SK-N-SH (cell line): ENCODE measurements at regions not wholly inside any gene's neighbourhood (a gene's known extent, or its start where the extent isn't known, plus 50 kb on each side); places are given as distances from the start of the nearest gene placed in this dataset.

Source experiments
- CTCF ChIA-PET: fragments of 300-600, 350-600 bp; formaldehyde crosslinking; extraction: SDS; loops from one replicate; lab custom pipeline; 2021; lab: Yijun Ruan, JAX
- POLR2A ChIA-PET: fragments of 350-600 bp; sonication (Branson Sonifier 250); formaldehyde crosslinking; extraction: SDS; loops from one replicate; lab custom pipeline; 2020; ENCODE audit warnings: antibody characterized with exemption, inconsistent platforms; lab: Yijun Ruan, JAX
- DNase-seq: peaks from one replicate; pipeline ENCODE4 v3.0.0; 2012
- H2AFZ ChIP-seq: fragments of 200-600 bp; sonication (generic); 2 replicates; pipeline ENCODE4 v1.8.1; 2016; ENCODE audit warnings: antibody characterized with exemption, mild to moderate bottlenecking, low read depth
- H3F3A ChIP-seq: fragments of 200-600 bp; sonication (generic); replicated peaks from 2 replicates; pipeline ENCODE3; 2016; ENCODE audit warnings: antibody characterized with exemption, mild to moderate bottlenecking; ENCODE audit not compliant: insufficient read depth
- H3K27ac ChIP-seq, 2 experiments: fragments of 200-500 bp in 1 of 2; fragments of 200-600 bp in 1 of 2; sonication (Bioruptor generic) in 1 of 2; sonication (generic), shearing (Covaris generic) in 1 of 2; 2 replicates each; pipeline versions ENCODE4 v1.5.1 to v1.6.1; 2014 to 2016; ENCODE audit warnings: low read depth in 2 of 2, inconsistent platforms in 1 of 2, low read length in 1 of 2, mild to moderate bottlenecking in 1 of 2, mixed read lengths in 1 of 2
- H3K27me3 ChIP-seq: fragments of 200-600 bp; sonication (generic), shearing (Covaris generic); 2 replicates; pipeline ENCODE4 v1.6.1; 2016; ENCODE audit warnings: mixed run types; ENCODE audit not compliant: insufficient read depth
- H3K36me3 ChIP-seq, 2 experiments: fragments of 200-500 bp in 1 of 2; fragments of 200-600 bp in 1 of 2; sonication (Bioruptor generic) in 1 of 2; sonication (generic) in 1 of 2; replicated peaks in 1 of 2; 2 replicates each; pipeline versions ENCODE3 to v1.5.1; 2014 to 2016; ENCODE audit warnings: low read length in 1 of 2, mild to moderate bottlenecking in 1 of 2; ENCODE audit not compliant: insufficient read depth in 2 of 2, control insufficient read depth in 1 of 2
- H3K4me1 ChIP-seq, 2 experiments: fragments of 200-500 bp in 1 of 2; fragments of 200-600 bp in 1 of 2; sonication (Bioruptor generic) in 1 of 2; sonication (generic), shearing (Covaris generic) in 1 of 2; 2 replicates each; pipeline versions ENCODE4 v1.5.1 to v1.6.1; 2014 to 2016; ENCODE audit warnings: low read depth in 1 of 2, low read length in 1 of 2, mixed run types in 1 of 2; ENCODE audit not compliant: insufficient read depth in 2 of 2, control insufficient read depth in 1 of 2
- H3K4me2 ChIP-seq: fragments of 200-600 bp; sonication (generic), shearing (Covaris generic); 2 replicates; pipeline ENCODE4 v1.6.1; 2017; ENCODE audit warnings: mixed run types
- H3K4me3 ChIP-seq, 2 experiments: fragments of 200-500 bp in 1 of 2; fragments of 200-600 bp in 1 of 2; sonication (Bioruptor generic) in 1 of 2; sonication (generic), shearing (Covaris generic) in 1 of 2; 2 replicates each; pipeline versions ENCODE4 v1.5.1 to v1.8.1; 2014 to 2016; ENCODE audit warnings: low read depth in 2 of 2, inconsistent platforms in 1 of 2, low read length in 1 of 2, mild to moderate bottlenecking in 1 of 2, mixed read lengths in 1 of 2, moderate library complexity in 1 of 2
- H3K79me2 ChIP-seq: fragments of 200-600 bp; sonication (generic); 2 replicates; pipeline ENCODE4 v1.8.1; 2017; ENCODE audit warnings: mild to moderate bottlenecking; ENCODE audit not compliant: insufficient read depth
- H3K9ac ChIP-seq: fragments of 200-600 bp; sonication (generic); 2 replicates; pipeline ENCODE4 v1.6.1; 2017; ENCODE audit warnings: mixed run types
- H3K9me2 ChIP-seq: fragments of 200-600 bp; sonication (generic); 2 replicates; pipeline ENCODE4 v1.6.1; 2017; ENCODE audit warnings: mixed run types
- H3K9me3 ChIP-seq: fragments of 200-600 bp; sonication (generic); 2 replicates; pipeline ENCODE4 v1.6.1; 2017; ENCODE audit warnings: mixed run types, mild to moderate bottlenecking, moderate library complexity
- H4K20me1 ChIP-seq: fragments of 200-600 bp; sonication (generic); 2 replicates; pipeline ENCODE4 v1.6.1; 2017; ENCODE audit warnings: mild to moderate bottlenecking, mixed run types; ENCODE audit not compliant: insufficient read depth
- ELF1 ChIP-seq: IDR thresholded peaks from 2 replicates; pipeline ENCODE4 v1.4.0; 2012
- EP300 ChIP-seq, 2 experiments: IDR thresholded peaks; 2 replicates each; pipeline versions ENCODE4 v1.4.0 to v1.6.1; 2012; ENCODE audit warnings: borderline replicate concordance in 1 of 2, low read depth in 1 of 2, low read length in 1 of 2
- FOSL2 ChIP-seq: IDR thresholded peaks from 2 replicates; pipeline ENCODE4 v1.4.0; 2012; ENCODE audit warnings: low read depth, mild to moderate bottlenecking, moderate library complexity, borderline replicate concordance
- FOXJ3 ChIP-seq: sonication (generic); formaldehyde crosslinking; IDR thresholded peaks from 2 replicates; pipeline ENCODE4 v1.5.1; 2020; ENCODE audit warnings: mild to moderate bottlenecking, missing genetic modification reagents
- FOXM1 ChIP-seq: IDR thresholded peaks from 2 replicates; pipeline ENCODE4 v1.4.0; 2012; ENCODE audit warnings: low read depth, mild to moderate bottlenecking
- GABPA ChIP-seq: IDR thresholded peaks from 2 replicates; pipeline ENCODE4 v1.4.0; 2012; ENCODE audit warnings: low read depth, mild to moderate bottlenecking
- GATA2 ChIP-seq: sonication (generic); formaldehyde crosslinking; IDR thresholded peaks from 2 replicates; pipeline ENCODE4 v1.5.0; 2020; ENCODE audit warnings: mild to moderate bottlenecking, missing genetic modification reagents
- JUND ChIP-seq: IDR thresholded peaks from 2 replicates; pipeline ENCODE4 v1.4.0; 2012
- MXI1 ChIP-seq: IDR thresholded peaks from 2 replicates; pipeline ENCODE4 v1.6.1; 2012; ENCODE audit warnings: mild to moderate bottlenecking, low read depth, low read length, improper control_type of control experiment
- NFIC ChIP-seq: IDR thresholded peaks from 2 replicates; pipeline ENCODE4 v1.4.0; 2012; ENCODE audit warnings: borderline replicate concordance
- POLR2AphosphoS5 ChIP-seq: IDR thresholded peaks from 2 replicates; pipeline ENCODE4 v1.6.1; 2012; ENCODE audit warnings: low read depth, low read length
- RAD21 ChIP-seq: IDR thresholded peaks from 2 replicates; pipeline ENCODE4 v1.6.1; 2012; ENCODE audit warnings: mild to moderate bottlenecking, low read length
- RCOR1 ChIP-seq: fragments of 150-350 bp; IDR thresholded peaks from 2 replicates; pipeline ENCODE4 v1.6.1; 2017; ENCODE audit warnings: antibody characterized with exemption, low read length
- RXRA ChIP-seq: IDR thresholded peaks from 2 replicates; pipeline ENCODE4 v1.4.0; 2012; ENCODE audit warnings: low read depth, mild to moderate bottlenecking, borderline replicate concordance
- TCF12 ChIP-seq: IDR thresholded peaks from 2 replicates; pipeline ENCODE4 v1.4.0; 2012
- TEAD4 ChIP-seq: IDR thresholded peaks from 2 replicates; pipeline ENCODE4 v1.4.0; 2012; ENCODE audit warnings: mild to moderate bottlenecking, borderline replicate concordance; ENCODE audit not compliant: insufficient read depth
- WGBS: methylation state at CpG from one replicate; pipeline ENCODE4 v1.1.6; 2017; ENCODE audit warnings: low lambda C conversion rate; 5-methylcytosine and 5-hydroxymethylcytosine counted together
- TF ChIP-seq, protein P1 (sequence below): IDR thresholded peaks from 2 replicates; pipeline ENCODE4 v1.4.0; 2012; ENCODE audit warnings: low read depth, borderline replicate concordance
- TF ChIP-seq, protein P2 (sequence below): IDR thresholded peaks from 2 replicates; pipeline ENCODE4; 2012
- TF ChIP-seq, protein P3 (sequence below): IDR thresholded peaks from 2 replicates; pipeline ENCODE4 v1.4.0; 2012; ENCODE audit warnings: low read depth
- TF ChIP-seq, protein P4 (sequence below): IDR thresholded peaks from 2 replicates; pipeline ENCODE4 v1.4.0; 2012; ENCODE audit warnings: low read depth, borderline replicate concordance

DNA sequence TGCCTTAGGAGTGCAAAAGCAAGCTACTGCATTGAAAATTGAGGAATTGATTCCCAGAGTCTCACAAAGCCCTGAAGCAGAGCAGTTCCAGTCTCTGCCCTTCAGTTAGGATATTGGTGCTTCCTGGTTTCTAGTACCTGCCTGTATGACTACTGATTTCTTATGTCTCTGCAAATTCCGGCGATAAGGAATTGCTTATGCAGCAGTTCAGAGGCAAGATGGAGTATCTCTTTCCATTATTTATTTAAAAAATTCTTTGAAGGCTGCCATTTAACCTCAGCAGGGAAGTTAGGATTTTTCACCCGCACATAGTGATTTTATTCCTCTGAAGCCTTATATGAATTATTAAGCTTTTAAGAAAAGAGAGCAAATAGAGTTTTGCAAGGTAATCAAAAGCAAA lies 184.9 kb upstream of the SSTR1 start (continued):
- TF ChIP-seq, protein P1, sequence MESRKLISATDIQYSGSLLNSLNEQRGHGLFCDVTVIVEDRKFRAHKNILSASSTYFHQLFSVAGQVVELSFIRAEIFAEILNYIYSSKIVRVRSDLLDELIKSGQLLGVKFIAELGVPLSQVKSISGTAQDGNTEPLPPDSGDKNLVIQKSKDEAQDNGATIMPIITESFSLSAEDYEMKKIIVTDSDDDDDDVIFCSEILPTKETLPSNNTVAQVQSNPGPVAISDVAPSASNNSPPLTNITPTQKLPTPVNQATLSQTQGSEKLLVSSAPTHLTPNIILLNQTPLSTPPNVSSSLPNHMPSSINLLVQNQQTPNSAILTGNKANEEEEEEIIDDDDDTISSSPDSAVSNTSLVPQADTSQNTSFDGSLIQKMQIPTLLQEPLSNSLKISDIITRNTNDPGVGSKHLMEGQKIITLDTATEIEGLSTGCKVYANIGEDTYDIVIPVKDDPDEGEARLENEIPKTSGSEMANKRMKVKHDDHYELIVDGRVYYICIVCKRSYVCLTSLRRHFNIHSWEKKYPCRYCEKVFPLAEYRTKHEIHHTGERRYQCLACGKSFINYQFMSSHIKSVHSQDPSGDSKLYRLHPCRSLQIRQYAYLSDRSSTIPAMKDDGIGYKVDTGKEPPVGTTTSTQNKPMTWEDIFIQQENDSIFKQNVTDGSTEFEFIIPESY: no peak
- TF ChIP-seq ELF1 (no peak), NFIC (no peak), FOXM1 (no peak), EP300 (IDR thresholded peaks at IDR 0.05; ENCODE audit: borderline replicate concordance in 1 of 2, low read depth in 1 of 2, low read length in 1 of 2) (no peak), GATA2 (no peak), TCF12 (no peak), RCOR1 (no peak), FOSL2 (no peak)
- TF ChIP-seq, protein P2, sequence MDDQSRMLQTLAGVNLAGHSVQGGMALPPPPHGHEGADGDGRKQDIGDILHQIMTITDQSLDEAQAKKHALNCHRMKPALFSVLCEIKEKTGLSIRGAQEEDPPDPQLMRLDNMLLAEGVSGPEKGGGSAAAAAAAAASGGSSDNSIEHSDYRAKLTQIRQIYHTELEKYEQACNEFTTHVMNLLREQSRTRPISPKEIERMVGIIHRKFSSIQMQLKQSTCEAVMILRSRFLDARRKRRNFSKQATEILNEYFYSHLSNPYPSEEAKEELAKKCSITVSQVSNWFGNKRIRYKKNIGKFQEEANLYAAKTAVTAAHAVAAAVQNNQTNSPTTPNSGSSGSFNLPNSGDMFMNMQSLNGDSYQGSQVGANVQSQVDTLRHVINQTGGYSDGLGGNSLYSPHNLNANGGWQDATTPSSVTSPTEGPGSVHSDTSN: no peak
- TF ChIP-seq, protein P3, sequence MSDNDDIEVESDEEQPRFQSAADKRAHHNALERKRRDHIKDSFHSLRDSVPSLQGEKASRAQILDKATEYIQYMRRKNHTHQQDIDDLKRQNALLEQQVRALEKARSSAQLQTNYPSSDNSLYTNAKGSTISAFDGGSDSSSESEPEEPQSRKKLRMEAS: no peak

DNA sequence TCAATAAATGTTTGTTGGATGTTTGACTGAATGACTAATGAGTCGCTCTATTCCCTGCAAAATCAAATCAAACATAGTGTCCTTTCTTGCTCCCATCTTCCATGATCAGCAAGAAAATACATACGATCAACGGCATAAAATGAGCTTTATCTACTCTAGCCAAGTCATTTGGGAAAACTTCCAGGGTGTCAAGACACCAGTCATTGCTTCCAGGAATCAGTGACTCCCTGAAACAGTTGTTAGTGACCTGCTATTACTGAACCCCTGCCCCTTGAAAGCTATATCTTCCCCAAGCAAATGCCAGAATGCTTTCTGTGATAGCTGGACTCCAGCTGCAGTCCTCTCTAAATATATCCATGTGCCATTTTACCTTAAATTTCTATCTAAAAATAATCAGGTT lies 169.5 kb upstream of the SSTR1 start:
- Histone ChIP-seq H3F3A (no peaks in the 10 kb centered on the region), H3K36me3 (no peaks in the 10 kb centered on the region), H4K20me1 (no peaks in the 10 kb centered on the region), H3K79me2 (no peaks in the 10 kb centered on the region), H3K27me3 (no peaks in the 10 kb centered on the region), H3K9me3 (no peaks in the 10 kb centered on the region), H3K27ac (no peak overlapping the region), H2AFZ (no peak overlapping the region), H3K9ac (no peak overlapping the region), H3K9me2 (no peaks in the 10 kb centered on the region), H3K4me3 (no peak overlapping the region), H3K4me2 (no peak overlapping the region), H3K4me1 (no peaks in the 10 kb centered on the region)
- POLR2A ChIA-PET: no interaction called here
- WGBS: 7% methylated on average over 3 of the region's 3 CpGs
- TF ChIP-seq TCF12 (no peak), TEAD4 (no peak), FOXJ3 (no peak), FOXM1 (no peak)
- TF ChIP-seq, protein P2: no peak
- DNase-seq: no peak
- CTCF ChIA-PET: no interaction called here

DNA sequence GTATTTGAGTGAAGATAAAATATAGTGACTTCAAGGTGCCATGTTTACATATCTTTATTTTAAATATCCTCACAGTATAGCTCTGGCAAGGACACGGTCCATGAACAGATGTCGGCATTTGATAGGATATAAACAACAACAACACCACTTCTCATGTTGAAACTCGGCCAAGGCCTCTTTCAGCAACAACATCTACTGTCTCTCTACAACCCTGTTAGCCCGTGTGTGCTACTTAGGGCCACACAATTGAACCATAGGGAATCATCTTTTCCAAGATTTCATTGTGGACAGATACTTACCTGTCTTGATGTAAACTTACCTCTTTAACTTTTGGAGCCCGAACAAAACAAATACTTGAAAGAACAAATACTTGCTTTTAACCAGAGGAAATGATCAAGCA lies 168.7 kb upstream of the SSTR1 start:
- 7% methylated on average over 5 of the region's 5 CpGs for WGBS
- H4K20me1 ChIP-seq: no peaks in the 10 kb centered on the region
- H2AFZ ChIP-seq: no peak overlapping the region
- no peak for DNase-seq
- H3F3A ChIP-seq: no peaks in the 10 kb centered on the region
- no peaks in the 10 kb centered on the region for H3K79me2 ChIP-seq
- no peaks in the 10 kb centered on the region for H3K9me3 ChIP-seq
- no peak overlapping the region for H3K4me3 ChIP-seq
- no peaks in the 10 kb centered on the region for H3K4me1 ChIP-seq
- ChIA-PET CTCF (no interaction called here), POLR2A (no interaction called here)
- no peak overlapping the region for H3K9ac ChIP-seq
- no peaks in the 10 kb centered on the region for H3K27me3 ChIP-seq
- no peaks in the 10 kb centered on the region for H3K9me2 ChIP-seq
- no peaks in the 10 kb centered on the region for H3K36me3 ChIP-seq
- H3K4me2 ChIP-seq: no peak overlapping the region
- no peak overlapping the region for H3K27ac ChIP-seq
- TF ChIP-seq TCF12: no peak
- no peak for TF ChIP-seq JUND
- no peak for TF ChIP-seq MXI1
- TF ChIP-seq ELF1: no peak
- no peak for TF ChIP-seq FOXJ3
- no peak for TF ChIP-seq FOXM1
- no peak for TF ChIP-seq GABPA
- no peak for TF ChIP-seq POLR2AphosphoS5
- no peak for TF ChIP-seq EP300 (IDR thresholded peaks at IDR 0.05; ENCODE audit: borderline replicate concordance in 1 of 2, low read depth in 1 of 2, low read length in 1 of 2)
- TF ChIP-seq, protein P4, sequence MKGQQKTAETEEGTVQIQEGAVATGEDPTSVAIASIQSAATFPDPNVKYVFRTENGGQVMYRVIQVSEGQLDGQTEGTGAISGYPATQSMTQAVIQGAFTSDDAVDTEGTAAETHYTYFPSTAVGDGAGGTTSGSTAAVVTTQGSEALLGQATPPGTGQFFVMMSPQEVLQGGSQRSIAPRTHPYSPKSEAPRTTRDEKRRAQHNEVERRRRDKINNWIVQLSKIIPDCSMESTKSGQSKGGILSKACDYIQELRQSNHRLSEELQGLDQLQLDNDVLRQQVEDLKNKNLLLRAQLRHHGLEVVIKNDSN: no peak
- TF ChIP-seq, protein P1: no peak
- TF ChIP-seq RXRA: no peak
- no peak for TF ChIP-seq RAD21
